Activated B cell treated with CpG ODN at 0.5 μM for 24 hours (primary cell): ENCODE measurements at regions not wholly inside any gene's neighbourhood (a gene's known extent, or its start where the extent isn't known, plus 50 kb on each side); places are given as distances from the start of the nearest gene placed in this dataset.
"Not testable (repeated sequence)": the region's sequence is repeated elsewhere in the genome, so short reads cannot be mapped to it uniquely, and the experiment has no call there.

Experiments used
- ATAC-seq: fragments of 200-7000 bp; cut with Tn5 transposase; one replicate; pipeline ENCODE4 v1.10.0; 2021; ENCODE audit warnings: low read depth, mild to moderate bottlenecking, moderate library complexity
- CTCF ChIA-PET: fragments of 350-600 bp; sonication (Branson Sonifier 250); formaldehyde crosslinking; loops from one replicate; lab custom pipeline; 2021; ENCODE audit warnings: antibody characterized with exemption; lab: Charles Lee
- POLR2A ChIA-PET: fragments of 350-600 bp; sonication (Branson Sonifier 250); formaldehyde crosslinking; loops from one replicate; lab custom pipeline; 2021; ENCODE audit warnings: antibody characterized with exemption; lab: Charles Lee
- DNase-seq: peaks from one replicate; pipeline ENCODE4 v3.0.0; 2022
- H3K27ac Mint-ChIP-seq: one replicate; pipeline ENCODE4 v1.8.0; 2020; ENCODE audit warnings: mixed read lengths
- H3K27me3 Mint-ChIP-seq: one replicate; pipeline ENCODE4 v1.8.0; 2021; ENCODE audit warnings: mixed read lengths
- H3K36me3 Mint-ChIP-seq: one replicate; pipeline ENCODE4 v1.8.0; 2021; ENCODE audit warnings: low read depth, mixed read lengths
- H3K4me1 Mint-ChIP-seq: one replicate; pipeline ENCODE4 v1.8.0; 2021; ENCODE audit warnings: mixed read lengths
- H3K4me3 Mint-ChIP-seq: one replicate; pipeline ENCODE4 v1.8.0; 2020; ENCODE audit warnings: mild to moderate bottlenecking, mixed read lengths
- H3K9me3 Mint-ChIP-seq: one replicate; pipeline ENCODE4 v1.8.0; 2020; ENCODE audit warnings: mixed read lengths
- intact Hi-C: fragments of 100-400 bp; cut with micrococcal nuclease; formaldehyde crosslinking; loops from one replicate; pipeline ENCODE4 v1.15.1; 2024
- TF ChIP-seq, protein P1 (sequence below): fragments of 200-600 bp; IDR thresholded peaks from one replicate; pipeline ENCODE4 v1.8.0; 2022; ENCODE audit warnings: antibody characterized with exemption, mild to moderate bottlenecking

DNA sequence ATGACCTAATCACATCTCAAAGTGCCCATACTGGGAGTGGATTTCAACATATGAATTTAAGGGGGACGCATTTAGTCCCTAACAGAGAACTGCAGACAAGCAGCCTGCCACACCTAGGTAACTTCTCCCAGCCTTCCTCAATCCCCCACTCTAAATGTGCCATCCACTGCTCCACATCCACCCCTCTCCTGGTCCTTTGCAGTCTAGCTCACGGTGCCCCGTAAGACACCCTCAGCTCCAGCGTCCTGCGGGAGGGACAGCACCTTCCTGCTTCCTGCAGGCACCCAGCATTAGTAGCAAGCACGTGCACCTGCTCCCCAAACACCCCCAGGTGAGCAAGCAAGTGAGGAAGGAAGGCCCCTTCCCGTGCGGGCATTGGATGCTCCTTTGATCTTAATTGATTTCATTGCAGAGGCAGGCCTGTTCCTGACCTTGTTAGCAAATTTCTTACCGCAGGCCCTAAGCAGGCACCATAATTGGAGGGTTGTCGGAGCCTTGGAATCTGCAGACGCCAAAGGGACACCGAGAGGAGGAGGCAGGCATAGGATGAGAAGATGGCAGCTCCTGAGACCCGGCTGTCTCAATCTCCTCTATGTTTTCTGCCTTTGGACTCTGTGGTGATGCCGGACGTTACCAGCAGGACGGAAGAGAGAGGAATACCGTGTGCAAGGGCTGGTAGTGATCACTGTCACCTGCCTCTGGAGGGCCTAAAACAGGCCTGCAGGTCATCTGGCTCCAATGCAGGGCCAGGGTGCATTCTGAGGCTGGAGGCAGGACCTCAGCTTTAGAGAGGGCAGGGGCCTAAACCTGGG is 75.8 kb upstream of the CHST15 start:
- POLR2A ChIA-PET = no interaction called here
- DNase-seq (no peak), ATAC-seq (no peak)
- Mint-ChIP-seq H3K9me3 (no peaks in the 10 kb centered on the region), H3K27me3 (no peaks in the 10 kb centered on the region), H3K27ac (no peak overlapping the region), H3K4me3 (no peak overlapping the region), H3K4me1 (no peaks in the 10 kb centered on the region), H3K36me3 (no peaks in the 10 kb centered on the region)
- CTCF ChIA-PET = no interaction called here
- intact Hi-C loops = no loop called here
- TF ChIP-seq, protein P1, sequence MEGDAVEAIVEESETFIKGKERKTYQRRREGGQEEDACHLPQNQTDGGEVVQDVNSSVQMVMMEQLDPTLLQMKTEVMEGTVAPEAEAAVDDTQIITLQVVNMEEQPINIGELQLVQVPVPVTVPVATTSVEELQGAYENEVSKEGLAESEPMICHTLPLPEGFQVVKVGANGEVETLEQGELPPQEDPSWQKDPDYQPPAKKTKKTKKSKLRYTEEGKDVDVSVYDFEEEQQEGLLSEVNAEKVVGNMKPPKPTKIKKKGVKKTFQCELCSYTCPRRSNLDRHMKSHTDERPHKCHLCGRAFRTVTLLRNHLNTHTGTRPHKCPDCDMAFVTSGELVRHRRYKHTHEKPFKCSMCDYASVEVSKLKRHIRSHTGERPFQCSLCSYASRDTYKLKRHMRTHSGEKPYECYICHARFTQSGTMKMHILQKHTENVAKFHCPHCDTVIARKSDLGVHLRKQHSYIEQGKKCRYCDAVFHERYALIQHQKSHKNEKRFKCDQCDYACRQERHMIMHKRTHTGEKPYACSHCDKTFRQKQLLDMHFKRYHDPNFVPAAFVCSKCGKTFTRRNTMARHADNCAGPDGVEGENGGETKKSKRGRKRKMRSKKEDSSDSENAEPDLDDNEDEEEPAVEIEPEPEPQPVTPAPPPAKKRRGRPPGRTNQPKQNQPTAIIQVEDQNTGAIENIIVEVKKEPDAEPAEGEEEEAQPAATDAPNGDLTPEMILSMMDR = no peak

DNA sequence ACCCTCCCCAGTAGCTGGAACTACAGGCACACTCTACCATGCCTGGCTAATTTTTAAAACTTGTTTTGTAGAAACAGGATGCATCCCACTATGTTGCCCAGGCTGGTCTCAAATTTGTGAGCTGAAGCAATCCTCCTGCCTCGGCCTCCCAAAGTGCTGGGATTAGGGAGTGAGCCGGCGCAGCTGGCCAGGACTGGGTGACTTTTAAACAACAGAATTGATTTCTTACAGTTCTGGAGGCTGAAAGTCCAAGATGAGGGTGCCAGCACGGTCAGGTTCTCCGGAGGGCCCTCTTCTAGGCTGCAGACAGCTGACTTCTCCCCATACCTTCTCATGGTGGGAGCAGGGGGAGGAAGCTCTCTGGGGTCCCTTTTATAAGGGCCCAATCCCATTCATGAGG is 75.2 kb upstream of the CHST15 start:
- Mint-ChIP-seq H3K4me1 (no peaks in the 10 kb centered on the region), H3K27ac (no peak overlapping the region), H3K36me3 (no peaks in the 10 kb centered on the region), H3K9me3 (no peaks in the 10 kb centered on the region), H3K4me3 (no peak overlapping the region), H3K27me3 (no peaks in the 10 kb centered on the region)
- TF ChIP-seq, protein P1 = no peak
- ChIA-PET CTCF (no interaction called here), POLR2A (no interaction called here)
- intact Hi-C loops = no loop called here
- DNase-seq (no peak), ATAC-seq (no peak)

DNA sequence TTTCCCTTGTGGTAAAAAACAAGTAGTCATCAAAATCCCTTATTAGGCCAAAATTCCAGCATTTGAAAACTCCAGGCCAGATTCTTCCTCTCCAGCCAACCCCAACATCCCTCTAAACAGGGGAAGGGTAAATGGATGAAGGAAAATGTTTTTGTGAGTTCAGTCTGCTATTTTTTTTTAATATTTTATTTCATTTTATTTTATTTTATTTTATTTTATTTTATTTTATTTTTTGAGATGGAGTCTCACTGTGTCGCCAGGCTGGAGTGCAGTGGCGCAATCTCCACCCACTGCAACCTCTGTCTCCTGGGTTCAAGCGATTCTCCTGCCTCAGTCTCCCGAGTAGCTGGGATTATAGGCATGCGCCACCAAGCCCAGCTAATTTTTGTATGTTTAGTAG is 74.5 kb upstream of the CHST15 start:
- H3K27ac Mint-ChIP-seq, CTCF ChIA-PET, intact Hi-C loops, H3K27me3 Mint-ChIP-seq, H3K9me3 Mint-ChIP-seq, POLR2A ChIA-PET, ATAC-seq, H3K4me3 Mint-ChIP-seq, DNase-seq, H3K4me1 Mint-ChIP-seq, H3K36me3 Mint-ChIP-seq: not testable (repeated sequence)

DNA sequence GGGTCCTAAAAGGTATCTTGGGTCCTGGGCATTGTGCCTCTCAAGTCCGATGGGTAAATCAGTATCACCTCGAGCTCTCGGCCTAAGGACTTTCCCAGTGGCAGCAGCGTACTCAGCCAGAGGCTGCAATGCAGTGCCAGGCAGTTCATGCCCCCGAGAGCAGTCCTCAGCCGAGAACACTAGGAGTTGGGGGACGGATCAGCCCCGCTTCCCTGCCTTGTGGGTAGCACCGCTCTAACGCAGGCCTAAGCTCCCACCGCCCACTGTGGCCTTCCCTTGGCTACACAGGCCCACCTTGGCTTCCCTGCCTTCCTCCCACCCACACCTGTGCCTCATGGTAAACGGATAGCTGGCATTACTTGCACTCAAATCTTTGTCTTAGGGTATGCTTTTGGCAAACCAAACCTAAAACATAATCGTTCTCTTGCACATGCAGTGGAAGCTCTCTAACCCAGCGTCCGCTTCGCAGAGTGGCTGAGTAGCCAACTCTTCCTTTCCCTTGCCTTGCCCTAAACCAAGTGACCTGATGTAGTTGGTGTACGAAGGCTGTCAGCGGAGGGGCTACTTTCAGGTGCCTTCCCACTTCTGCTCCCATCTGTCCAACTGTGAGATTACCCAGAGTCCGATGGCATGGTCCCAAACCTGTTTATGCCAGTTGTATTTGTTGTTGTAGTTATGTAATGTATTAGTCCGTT is 73.2 kb upstream of the CHST15 start:
- CTCF ChIA-PET = no interaction called here

DNA sequence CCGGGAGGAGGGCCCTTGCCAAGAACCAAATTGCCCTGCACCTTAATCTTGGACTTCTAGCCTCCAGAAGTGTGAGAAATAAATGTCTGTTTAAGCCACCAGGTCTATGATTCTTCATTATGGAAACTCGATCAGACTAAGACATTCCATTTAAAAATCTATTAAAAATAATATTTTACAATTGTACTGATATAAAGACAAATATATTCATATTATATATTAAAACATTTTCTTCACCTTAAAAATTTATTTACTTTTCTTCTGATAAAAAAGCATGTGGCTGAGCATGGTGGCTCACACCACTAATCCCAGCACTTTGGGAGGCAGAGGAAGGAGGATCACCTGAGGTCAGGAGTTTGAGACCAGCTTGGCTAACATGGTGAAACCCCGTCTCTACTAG is 72.4 kb upstream of the CHST15 start:
- intact Hi-C loops = no loop called here
- DNase-seq (no peak), ATAC-seq (no peak)
- Mint-ChIP-seq H3K36me3 (no peaks in the 10 kb centered on the region), H3K27me3 (peaks cover 10% of the 10 kb centered on the region), H3K9me3 (no peaks in the 10 kb centered on the region), H3K4me1 (no peaks in the 10 kb centered on the region), H3K27ac (no peak overlapping the region), H3K4me3 (no peak overlapping the region)
- CTCF ChIA-PET = no interaction called here
- POLR2A ChIA-PET = no interaction called here
- TF ChIP-seq, protein P1 = no peak

More for the DNA sequence above, 73.2 kb upstream of the CHST15 start:
- TF ChIP-seq, protein P1 = no peak
- peaks cover 8% of the 10 kb centered on the region for H3K27me3 Mint-ChIP-seq
- no peak overlapping the region for H3K27ac Mint-ChIP-seq
- no peak for DNase-seq
- POLR2A ChIA-PET = interaction anchor here (0.7 kb wide), 2 partner anchors 133 to 237 kb away, joined by 6 to 7 read pairs; no protein-coding TSS in a partner anchor
- no peak overlapping the region for H3K4me3 Mint-ChIP-seq
- intact Hi-C loops = no loop called here
- H3K4me1 Mint-ChIP-seq = no peaks in the 10 kb centered on the region
- no peaks in the 10 kb centered on the region for H3K9me3 Mint-ChIP-seq
- no peaks in the 10 kb centered on the region for H3K36me3 Mint-ChIP-seq
- no peak for ATAC-seq
